ENCODE measurements at regions not wholly inside any gene's neighbourhood (a gene's known extent, or its start where the extent isn't known, plus 50 kb on each side); places are given as distances from the start of the nearest gene placed in this dataset.
"Not testable (repeated sequence)": the region's sequence is repeated elsewhere in the genome, so short reads cannot be mapped to it uniquely, and the experiment has no call there.

DNA sequence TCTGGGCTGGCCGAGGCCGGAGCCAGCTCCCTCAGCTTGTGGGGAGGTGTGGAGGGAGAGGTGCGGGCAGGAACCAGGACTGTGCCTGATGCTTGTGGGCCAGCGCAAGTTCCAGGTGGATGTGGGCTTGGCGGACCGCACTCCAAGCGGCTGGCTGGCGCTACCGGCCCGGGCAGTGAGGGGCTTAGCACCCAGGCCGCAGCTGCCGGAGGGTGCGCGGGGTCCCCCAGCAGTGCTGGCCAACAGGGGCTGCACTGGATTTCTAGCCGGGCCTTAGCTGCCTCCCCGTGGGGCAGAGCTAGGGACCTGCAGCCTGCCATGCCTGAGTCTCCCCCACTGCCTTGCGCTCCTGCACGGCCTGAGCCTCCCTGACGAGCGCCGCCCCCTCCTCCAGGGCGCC, 242.8 kb downstream of the CCSER2 start:
- DNase-seq = no peak

GRCh38 chr10:84574102-84574501, 245.7 kb downstream of the CCSER2 start:
- DNase-seq = no peak

GRCh38 chr10:84581976-84582375, 253.6 kb downstream of the CCSER2 start:
- no peak for DNase-seq

DNA sequence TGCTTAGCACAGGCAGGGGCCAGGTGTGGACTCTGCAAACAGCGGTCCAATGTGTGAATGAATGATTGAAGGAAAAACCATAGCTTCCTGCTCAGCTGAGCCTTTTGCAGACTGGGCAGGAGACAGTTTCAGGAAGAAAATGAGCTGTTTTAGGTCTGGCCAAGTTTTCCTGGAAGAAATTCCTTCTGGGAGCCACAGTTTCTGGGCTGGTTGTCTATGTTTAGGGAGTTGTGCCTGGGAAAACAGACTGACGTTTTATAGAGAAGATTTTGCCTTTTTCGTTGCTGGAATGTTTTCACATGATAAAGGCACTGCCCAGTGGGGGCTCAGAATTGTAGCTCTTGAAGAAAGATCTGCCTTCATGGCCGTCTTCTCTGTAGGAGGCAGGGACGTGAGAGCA, 255.1 kb downstream of the CCSER2 start:
- no peak for DNase-seq

- DNase-seq = no peak
These were observed 259.4 kb downstream of the CCSER2 start for GRCh38 chr10:84587789-84588188.

GRCh38 chr10:84588426-84588825, 260.0 kb downstream of the CCSER2 start:
- no peak for DNase-seq

DNA sequence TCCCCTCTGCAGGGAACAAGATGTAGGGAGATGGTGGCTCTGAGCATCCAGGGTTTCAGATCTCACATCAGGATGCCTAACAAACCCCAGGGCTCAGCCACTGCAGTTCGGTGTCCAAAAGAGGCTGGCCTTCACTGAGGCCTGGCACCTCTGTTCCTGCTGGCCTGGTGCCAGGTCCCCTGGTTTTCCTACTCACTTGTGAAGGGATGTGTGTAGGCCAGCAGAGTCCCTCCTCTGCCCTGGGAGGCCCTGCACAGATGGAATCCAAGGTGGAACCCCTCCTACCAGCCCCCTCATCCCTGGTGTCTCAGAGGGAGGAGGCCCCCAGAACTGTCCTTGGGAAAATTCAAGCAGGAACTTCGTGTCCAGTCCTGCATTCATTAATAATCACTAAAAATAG, 260.6 kb downstream of the CCSER2 start:
- DNase-seq = no peak

GRCh38 chr10:84589526-84590205, 261.3 kb downstream of the CCSER2 start:
- no peak for DNase-seq

DNA sequence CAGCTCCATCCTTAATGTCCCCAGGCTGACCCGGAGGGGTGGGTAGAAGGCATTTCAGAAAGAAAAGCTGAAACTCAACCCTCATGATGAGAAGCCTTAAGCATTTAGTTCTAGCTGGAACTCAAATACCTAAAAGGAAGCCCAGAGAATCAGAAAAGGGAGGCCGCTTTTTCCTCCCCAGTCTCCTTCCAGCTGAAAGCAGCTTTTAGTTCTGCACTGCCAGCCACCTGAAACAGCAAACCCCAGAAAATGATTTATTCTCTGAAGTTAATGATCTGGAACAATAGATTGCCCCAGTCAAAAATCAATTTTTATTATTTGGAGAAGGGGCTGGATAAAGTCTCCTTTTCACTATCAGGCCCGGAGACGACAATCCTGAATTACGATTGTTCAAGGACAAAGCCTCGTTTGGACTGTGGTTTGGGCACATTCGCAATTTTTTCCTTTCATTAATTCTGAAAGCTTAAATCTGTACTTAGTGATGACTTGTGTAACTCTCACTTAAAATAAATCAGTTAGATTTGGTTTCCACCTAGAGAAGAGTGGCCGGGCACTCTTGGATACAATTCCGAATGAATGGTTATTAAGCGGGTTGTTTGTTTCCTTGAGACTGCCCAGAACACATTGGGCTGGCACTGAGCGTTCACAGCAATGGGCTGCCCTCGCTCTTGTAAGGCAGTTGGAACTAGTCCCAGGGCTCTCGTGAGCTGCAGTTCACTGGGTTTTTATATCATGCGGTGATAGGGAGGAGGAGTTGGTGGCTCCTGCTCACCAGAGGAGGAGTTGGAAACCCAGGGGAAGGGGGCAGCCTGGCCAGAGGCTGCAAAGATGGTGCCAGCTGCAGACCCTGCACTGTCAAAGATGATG, 262.2 kb downstream of the CCSER2 start:
- no peak for DNase-seq

DNA sequence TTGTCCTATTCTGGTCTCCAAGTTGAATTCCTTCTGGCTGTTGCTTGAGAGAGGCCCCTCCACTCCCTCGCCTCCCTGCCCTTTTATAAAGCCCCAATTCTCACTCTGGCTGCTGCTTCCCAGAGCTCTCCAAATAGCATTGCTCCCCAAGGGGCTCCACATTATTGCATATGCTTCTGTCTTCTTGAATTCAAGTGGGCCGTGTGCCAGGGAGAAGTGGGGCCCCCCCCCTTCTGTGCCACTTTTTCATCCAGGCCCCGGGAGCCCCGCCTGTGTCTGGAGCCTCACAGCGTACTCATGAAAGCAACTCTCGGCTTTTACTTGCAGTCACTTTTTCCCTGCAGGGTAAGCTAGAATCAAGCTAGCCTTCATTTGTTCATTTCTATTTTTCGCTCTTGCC, 265.1 kb downstream of the CCSER2 start:
- no peak for DNase-seq

DNA sequence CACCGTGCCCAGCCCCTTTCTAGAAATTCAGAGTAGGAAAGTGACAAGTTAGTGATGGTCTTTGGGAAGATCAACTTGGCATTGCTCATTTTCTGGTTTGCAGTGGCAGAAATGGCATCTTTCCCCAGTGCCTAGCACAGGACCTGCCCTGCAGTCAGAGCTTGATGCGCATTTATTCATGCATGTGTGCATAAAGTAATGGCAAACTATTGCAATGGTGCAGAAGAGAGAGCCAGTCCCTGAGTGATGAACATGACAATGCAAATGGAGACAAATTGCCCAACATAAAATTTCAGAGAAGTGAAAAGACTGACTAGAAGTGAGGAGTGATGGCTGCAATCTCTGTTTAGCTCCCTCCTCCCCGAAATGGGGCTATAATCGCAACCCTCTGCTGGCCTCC, 268.2 kb downstream of the CCSER2 start:
- no peak for DNase-seq

DNA sequence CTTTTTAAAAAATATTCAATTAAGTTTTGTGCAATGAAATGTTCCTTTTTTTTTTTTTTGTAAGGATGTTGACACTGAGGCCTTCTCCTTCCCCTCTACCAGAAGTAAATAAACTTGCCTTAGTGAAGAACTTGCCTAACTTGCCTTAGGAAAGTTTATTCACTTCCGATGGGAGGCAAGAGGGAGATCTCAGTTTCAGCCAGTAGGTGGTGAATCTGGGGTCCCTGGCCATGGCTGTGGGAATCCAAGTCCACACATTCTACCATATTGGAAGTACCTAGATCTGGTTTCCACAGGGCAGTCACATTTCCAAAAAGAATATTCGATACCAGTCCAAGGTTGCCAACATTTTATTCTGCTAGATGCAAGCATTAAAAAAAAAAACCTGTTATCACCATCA, 270.9 kb downstream of the CCSER2 start:
- DNase-seq = no peak

DNA sequence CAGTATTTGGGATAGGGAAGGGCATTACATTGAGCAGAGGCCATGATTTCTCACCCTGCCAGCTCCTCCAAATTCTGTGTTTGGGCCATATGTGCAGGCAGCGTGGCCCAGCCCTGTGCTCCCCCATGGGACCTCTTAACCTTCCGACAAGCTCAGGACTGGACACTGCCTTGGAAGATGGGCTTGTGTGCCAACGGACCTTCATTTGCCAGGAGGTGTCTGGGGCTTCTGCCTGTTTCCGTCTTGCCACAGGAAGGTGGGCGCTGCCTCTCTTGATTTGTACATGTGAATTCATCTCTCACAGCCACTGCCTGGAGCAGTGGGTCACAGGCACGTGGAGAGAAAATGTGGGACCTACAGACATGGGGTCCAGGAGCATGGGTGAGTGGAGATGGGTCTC, 272.6 kb downstream of the CCSER2 start:
- no peak for DNase-seq

DNA sequence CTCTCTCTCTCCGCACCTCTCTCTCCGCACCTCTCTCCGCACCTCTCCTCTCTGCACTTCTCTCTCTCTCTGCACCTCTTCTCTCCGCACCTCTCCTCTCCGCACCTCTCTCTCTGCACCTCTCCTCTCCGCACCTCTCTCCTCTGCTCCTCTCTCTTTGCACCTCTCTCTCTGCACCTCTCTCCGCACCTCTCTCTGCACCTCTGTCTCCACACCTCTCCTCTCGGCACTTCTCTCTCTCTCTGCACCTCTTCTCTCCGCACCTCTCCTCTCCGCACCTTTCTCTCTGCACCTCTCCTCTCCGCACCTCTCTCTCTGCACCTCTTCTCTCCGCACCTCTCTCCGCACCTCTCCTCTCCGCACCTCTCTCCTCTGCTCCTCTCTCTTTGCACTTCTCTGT, 274.2 kb downstream of the CCSER2 start:
- DNase-seq = not testable (repeated sequence)

- no peak for DNase-seq
These were observed 275.6 kb downstream of the CCSER2 start for GRCh38 chr10:84603971-84604370.

- no peak for DNase-seq
These were observed 277.4 kb downstream of the CCSER2 start for GRCh38 chr10:84605802-84606201.

DNA sequence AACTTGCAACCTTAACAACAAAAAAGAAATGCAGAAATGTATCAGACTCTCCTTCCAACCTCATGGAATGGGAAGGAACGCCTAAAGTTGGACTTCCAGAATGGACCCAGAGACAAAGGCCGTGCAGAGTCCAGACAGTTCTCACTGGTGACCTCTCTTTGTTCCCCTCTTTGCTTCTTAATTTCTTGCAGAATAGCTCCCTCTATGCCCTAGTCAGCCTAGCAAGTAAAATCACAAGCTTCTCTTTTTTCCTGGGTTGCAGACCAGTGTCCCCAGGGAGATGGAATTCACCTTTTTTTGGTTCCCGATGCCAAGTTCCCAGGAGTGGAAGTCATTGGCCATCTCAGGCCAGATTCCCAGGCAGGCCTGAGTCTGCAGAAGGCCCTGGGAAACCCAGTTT, 278.0 kb downstream of the CCSER2 start:
- no peak for DNase-seq

- no peak for DNase-seq
These were observed 278.7 kb downstream of the CCSER2 start for GRCh38 chr10:84607044-84607443.

- DNase-seq = no peak
These were observed 279.1 kb downstream of the CCSER2 start for GRCh38 chr10:84607523-84607922.

DNA sequence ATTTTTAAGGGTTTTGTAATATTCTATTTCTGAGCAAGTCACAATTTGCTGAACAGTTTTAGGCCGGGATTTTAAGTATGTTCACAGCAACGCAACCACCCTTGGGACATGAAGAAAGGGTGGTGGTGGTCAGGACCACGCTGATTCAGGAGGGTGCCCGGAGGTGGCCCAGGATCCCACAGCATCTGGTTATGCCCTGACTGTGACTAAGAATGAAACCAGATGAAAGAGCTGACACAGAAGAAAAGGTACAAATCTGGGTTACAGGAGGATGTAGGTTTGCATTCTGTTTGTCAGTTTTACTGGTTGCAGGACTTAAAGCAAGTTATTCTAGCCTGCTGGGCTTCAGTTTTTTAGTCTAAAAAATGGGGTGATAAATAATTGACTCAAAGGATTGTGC, 279.7 kb downstream of the CCSER2 start:
- DNase-seq = no peak

DNA sequence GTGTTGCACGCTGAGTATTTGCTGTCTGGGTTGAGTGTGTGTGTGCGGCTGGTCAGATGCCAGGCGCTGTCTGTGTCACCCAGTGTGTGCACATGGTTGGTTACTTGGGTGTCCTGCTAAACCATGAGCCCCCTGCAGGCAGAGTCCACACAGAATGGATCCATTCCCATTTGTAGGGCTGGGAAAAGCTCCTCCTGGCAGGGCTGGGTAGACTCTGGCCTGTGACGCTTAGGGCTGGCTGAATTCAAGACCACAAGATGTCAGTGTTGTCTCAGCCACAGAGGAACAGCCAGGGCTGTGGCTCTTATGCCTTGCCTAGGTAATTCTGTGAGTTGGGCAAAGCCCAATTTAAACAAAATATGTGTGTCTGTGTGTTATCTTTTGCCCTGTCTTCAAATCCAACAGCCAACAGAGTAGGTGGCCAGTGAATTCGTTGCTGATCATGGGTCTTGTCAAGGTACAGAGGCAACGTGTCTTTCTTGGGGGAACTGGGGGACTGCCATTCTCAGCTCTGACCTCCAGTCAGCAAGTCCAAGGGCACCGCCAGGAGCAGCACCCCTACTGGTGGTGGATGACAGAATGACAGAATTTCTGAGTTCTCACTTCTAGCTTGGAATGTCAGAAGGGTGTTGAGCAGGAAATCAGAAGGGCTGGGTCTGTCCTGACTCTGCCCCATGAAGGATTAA, 285.1 kb downstream of the CCSER2 start:
- DNase-seq = peak; percentile 21

- DNase-seq = no peak
These were observed 298.2 kb downstream of the CCSER2 start for GRCh38 chr10:84626397-84627087.

GRCh38 chr10:84632866-84633265, 304.5 kb downstream of the CCSER2 start:
- DNase-seq = no peak
